HG03439 (cell line): ENCODE measurements at regions not wholly inside any gene's neighbourhood (a gene's known extent, or its start where the extent isn't known, plus 50 kb on each side); places are given as distances from the start of the nearest gene placed in this dataset.

Experiments used
- ATAC-seq: cut with Tn5 transposase; IDR thresholded peaks from one replicate; pipeline ENCODE4 v1.9.1; 2021; ENCODE audit warnings: mild to moderate bottlenecking, moderate library complexity; ENCODE audit not compliant: unreplicated experiment

GRCh38 chr3:107263269-107264021 lies 113.8 kb upstream of the CCDC54 start:
- no peak for ATAC-seq

- no peak for ATAC-seq
Measured at GRCh38 chr3:107264888-107265287, 112.4 kb upstream of the CCDC54 start.

GRCh38 chr3:107265526-107265925 lies 111.7 kb upstream of the CCDC54 start:
- no peak for ATAC-seq

GRCh38 chr3:107268469-107268868 lies 108.8 kb upstream of the CCDC54 start:
- no peak for ATAC-seq

GRCh38 chr3:107269136-107269535 lies 108.1 kb upstream of the CCDC54 start:
- no peak for ATAC-seq

DNA sequence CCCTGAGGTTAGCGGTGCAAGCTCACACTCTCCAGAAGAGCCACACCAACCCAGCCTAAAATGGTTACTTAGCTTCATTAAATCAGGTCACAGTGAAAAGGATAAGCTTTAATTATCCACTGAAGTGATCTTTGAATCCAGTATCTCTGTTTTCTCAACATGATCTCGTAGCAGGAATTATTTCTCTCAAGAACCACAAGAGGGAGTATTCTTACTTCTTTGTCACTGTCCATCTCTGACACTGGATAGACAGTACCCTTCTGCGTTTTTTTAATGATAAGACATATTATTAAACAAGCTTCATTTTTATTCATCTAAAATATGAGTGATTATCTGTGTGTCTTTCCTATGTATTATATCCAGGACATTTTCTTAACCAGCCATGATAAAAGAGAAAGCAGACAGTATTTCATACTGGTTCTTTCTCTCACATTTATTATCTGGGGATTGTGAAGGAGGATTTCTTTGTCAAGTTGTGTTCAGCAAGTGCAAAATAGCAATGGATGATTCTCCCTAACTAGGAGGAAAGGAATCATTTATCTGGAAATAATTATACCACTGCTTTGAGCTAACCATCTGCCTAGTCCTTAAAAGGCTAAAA lies 105.4 kb upstream of the CCDC54 start:
- ATAC-seq: peak; percentile 61

DNA sequence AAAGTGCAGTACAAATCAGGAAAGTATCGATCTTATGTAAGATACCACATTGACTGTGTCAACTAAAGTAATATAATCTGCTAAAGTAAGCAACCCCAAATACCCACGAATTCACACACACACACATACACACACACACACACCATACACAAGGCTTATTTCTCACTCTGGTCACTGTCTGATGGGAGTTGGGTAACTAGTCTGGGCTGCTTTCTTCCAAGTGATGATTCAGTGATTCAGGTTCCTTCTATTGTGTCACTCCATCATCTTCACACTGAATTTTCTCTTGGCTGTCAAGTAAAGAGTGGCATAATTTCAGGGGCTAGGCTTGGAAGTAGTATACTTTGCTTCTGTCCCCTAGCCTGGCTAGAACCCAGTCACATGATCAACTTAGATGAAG lies 104.8 kb upstream of the CCDC54 start:
- no peak for ATAC-seq

DNA sequence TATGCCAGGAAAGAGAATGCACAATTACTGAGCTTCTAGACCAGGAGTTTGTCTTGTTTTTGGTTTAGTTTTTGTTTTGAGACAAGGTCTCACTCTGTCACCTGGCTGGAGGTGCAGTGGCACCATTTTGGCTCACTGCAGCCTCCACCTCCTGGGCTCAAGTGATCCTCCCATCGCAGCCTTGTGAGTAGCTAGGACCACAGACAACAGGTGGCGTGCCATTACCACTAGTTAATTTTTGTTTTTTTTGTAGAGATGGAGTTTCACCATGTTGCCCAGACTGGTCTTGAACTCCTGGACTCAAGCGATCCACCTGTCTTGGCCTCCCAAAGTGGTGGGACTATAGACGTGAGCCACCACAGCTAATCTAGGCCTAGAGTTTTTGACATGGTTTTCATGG lies 104.4 kb upstream of the CCDC54 start:
- no peak for ATAC-seq

DNA sequence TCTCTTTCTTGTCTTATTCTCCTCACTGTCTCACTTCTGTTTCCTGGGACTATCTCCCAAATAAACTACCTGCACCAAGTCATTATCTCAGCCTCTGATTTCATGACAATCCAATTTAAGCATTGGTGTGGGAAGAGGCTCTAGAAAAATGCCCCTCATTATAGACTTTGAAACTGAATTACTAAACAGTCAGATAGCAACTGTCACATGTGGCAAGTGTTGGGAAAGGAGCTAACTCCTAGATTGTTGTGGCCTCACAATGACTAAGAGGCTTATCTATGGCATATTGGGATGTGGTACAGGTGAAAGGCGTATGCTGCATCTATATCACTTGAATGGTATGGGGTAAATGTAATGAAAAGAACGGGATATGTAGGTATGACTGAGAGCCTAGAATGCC lies 103.5 kb upstream of the CCDC54 start:
- ATAC-seq: no peak

DNA sequence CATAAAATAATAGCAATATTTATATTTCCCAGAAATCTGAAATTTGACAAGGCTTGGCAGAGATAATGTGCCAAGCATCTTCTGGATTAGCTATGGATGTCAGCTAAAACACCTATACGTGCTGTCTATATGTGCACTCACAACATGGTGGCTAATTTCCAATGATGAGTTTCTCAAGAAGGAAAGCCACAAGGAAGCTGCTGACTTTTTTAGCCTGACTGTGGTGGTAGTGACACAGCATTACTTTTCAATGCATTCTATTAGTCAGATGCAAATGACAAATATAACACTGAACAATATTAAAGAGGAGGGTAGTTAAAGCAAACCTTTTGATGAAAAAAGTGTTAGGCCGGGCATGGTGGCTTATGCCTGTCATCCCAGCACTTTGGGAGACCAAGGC lies 101.7 kb upstream of the CCDC54 start:
- no peak for ATAC-seq

- ATAC-seq: no peak
Measured at GRCh38 chr3:107283948-107284347, 93.3 kb upstream of the CCDC54 start.

DNA sequence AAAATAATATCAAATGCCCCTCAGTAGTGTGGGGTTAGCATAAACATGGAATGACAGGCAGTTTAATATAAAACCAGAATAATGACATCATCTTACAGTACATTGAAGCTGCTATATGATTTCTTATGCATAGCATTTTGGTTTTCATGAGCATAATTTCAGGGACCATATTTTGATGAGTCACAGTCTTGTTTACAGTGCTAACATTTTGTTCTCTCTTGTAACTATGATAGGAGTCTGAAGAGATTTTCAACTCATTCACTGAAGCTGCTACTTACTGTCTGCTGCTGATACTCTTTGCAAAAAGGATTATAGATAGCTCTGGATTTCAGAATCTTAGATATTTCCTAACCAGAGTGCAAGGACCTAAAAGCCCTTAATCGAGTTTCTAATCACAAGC lies 92.6 kb upstream of the CCDC54 start:
- ATAC-seq: no peak

GRCh38 chr3:107285197-107285596 lies 92.0 kb upstream of the CCDC54 start:
- no peak for ATAC-seq

DNA sequence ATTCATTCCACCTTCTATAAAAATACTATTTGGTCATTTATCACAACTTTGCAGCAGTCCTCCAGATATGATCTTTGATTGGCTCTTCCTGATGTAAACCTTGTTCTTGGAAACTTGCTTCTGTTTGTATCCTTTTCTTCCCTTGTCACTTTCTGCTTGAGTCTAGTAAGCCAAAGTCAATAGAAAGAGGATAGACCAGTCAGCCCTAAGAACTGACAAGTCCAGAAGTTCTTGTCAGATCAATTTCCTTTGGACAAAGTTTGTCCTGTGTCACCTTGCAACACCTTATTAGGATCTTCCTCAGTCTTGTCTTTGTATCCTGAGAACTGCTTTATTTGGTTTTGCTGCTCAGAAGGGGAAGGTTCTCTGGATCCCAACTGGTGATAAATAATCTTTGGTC lies 87.9 kb upstream of the CCDC54 start:
- ATAC-seq: no peak

DNA sequence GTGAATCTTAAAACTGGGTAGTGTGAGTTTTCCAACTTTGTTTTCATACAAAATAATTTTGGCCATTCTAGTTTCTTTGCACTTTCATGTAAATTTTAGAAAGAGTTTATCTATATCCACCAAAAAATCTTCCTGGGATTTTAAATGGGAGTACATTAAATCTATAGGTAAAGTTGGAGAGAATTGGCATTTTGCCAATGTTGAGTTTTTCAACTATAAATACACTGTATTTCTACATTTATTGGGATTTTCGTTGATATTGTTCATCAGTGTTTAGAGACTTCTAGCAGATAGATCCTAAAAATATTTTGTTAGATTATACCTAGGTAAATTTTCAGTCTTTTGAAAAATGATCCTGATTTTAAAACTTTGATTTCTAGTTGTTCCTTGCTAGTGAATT lies 83.1 kb upstream of the CCDC54 start:
- ATAC-seq: no peak

DNA sequence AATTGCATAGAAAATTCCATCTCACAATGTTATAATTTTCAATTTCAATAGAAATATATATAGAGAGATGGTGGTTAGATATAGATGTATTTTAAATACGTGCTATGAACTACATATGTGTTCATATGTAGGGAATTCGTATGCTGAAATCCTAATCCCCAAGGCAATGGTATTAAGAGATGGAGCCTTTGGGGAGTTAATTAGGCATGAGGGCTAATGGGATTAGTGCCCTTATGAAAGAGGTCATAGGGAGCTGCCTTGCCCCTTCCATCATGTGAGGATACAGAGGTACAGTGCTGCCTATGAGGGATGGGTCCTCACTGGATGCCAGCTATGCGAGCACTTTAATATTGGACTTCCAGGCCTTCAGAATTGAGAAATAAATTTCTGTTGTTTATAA lies 79.6 kb upstream of the CCDC54 start:
- no peak for ATAC-seq

- no peak for ATAC-seq
Measured at GRCh38 chr3:107307205-107307604, 70.0 kb upstream of the CCDC54 start.

DNA sequence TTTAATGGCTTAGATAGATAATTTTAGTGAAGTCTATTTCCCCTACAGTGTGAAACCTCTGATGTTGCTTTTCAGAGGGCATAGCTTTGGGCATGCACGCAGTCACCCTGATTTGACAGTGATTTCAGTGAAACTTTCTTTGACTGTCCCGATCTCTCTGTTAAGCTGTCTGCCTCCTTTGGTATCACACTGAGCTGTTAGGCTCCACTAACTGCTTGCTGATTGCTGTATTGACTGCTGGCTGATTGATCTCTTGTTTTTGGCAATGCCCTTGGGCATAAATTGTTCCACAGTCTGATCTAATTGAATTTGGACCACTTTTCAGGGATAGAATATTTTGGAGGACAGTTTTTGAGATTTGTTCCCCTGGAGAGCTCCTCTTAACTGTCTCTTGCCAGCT lies 68.5 kb upstream of the CCDC54 start:
- no peak for ATAC-seq

- ATAC-seq: no peak
Measured at GRCh38 chr3:107309312-107309711, 67.9 kb upstream of the CCDC54 start.

- no peak for ATAC-seq
Measured at GRCh38 chr3:107313711-107314110, 63.5 kb upstream of the CCDC54 start.

DNA sequence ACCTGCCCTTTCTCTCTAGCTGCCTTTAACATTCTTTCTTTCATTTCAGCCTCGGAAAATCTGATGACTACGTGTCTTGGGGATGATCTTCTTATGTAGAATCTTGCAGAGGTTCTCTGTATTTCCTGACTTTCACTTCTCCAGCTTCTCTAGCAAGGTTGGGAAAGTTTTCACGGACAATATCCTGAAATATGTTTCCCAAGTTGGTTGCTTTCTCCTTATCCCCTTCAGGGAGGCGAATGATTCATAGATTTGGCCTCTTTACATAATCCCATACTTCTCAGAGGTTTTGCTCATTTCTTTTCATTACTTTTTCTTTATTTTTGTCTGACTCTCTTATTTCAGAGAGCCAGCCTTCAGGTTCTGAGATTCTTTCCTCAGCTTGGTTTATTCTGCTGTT lies 62.1 kb upstream of the CCDC54 start:
- ATAC-seq: no peak

GRCh38 chr3:107323723-107324122 lies 53.5 kb upstream of the CCDC54 start:
- peak; percentile 72 for ATAC-seq

DNA sequence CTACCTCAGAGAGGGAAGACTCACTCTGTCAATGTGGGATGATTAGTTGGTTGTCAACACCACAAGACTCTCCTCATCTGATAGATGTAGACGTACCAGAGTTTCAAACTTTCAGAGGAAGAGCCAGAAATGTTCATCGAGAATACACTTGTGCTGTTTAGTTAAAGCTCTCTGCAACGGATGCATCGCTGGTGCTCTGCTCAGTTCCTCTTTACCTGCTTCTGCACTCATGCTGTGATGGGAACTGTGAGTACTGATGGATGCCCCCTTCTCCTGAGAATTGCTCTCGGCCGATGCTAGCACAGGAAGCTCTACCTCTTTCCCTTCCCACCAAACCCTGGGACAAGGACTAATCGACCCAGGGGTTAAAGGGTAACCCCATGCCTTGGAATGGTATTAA lies 51.8 kb upstream of the CCDC54 start:
- no peak for ATAC-seq
